ENCODE measurements at regions not wholly inside any gene's neighbourhood (a gene's known extent, or its start where the extent isn't known, plus 50 kb on each side); places are given as distances from the start of the nearest gene placed in this dataset.

DNA sequence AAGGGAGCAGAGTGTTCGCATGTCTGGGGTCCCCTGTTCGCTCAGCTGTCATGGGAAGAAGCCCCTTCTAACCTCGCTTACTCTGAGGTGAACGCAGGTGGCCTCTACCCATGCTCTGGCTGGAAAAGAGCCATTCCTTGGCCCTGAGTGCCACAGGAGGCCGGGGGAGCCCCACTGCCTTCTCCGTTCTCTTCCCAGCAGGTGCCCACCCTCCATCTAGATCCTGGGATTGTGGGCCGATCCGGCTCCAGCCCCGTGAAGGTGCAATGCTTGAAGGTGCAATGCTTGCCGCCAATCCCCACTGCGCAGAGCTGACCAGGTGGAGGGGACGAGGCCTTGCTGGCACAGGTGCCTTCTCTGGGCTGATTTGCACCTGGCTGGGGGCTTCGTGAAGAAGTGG lies 95.4 kb downstream of the MRPL36 start:
- DNase-seq, result no peak

DNA sequence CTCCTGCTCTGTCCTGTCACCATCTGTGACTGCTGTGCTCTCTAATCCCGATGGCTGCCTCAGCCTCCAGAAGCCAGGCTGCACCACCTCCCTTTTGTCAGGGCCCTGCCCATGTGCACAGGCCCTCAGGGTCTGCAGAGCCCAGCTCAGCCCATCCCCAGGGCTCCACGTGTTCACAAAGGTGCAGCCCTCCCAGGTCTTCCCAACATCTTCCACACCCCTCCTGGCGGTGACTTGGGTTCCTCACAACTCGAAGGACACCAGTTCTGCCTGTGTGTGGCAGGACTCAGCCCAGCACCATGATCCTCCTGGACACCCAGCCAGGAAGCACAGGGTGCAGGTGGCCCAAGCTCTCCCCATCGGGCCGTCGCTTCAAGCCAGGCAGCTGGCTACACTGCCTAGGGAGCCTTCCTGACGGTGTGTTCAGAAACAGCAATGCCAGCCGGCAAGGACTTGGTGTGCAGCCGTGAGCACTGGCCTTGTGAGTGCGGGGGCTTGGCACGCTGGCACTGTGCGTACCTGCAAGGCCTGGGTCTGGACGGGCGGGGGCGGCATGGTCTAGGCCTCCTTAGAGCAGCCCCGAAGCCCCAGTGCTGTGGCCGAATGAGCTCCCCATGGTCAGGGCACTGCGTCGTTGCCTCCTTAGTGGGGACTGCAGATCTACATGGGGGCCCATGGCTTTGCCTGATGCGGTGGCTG lies 96.1 kb downstream of the MRPL36 start:
- no peak for DNase-seq

- no peak for DNase-seq
Measured at GRCh38 chr5:1702318-1702717, 97.3 kb downstream of the MRPL36 start.

DNA sequence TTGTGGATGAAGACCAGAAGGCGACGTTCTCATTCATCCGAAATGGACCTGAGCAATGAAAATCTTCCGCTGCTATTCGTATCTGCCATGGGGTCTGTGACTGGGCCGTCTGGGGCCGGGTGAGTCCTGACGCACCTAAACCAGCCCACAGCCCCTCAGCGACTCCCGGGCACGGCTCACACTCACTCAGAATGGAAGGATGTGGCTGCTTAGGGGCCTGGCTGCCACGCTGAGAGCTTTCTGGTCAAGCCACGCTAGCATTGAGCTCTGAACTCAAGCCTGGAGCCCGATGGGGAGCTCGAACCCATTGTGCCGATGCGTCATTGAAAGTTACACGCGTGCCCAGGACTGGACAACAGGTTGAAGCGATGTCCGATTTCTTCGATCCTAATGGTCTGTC lies 97.8 kb downstream of the MRPL36 start:
- no peak for DNase-seq

DNA sequence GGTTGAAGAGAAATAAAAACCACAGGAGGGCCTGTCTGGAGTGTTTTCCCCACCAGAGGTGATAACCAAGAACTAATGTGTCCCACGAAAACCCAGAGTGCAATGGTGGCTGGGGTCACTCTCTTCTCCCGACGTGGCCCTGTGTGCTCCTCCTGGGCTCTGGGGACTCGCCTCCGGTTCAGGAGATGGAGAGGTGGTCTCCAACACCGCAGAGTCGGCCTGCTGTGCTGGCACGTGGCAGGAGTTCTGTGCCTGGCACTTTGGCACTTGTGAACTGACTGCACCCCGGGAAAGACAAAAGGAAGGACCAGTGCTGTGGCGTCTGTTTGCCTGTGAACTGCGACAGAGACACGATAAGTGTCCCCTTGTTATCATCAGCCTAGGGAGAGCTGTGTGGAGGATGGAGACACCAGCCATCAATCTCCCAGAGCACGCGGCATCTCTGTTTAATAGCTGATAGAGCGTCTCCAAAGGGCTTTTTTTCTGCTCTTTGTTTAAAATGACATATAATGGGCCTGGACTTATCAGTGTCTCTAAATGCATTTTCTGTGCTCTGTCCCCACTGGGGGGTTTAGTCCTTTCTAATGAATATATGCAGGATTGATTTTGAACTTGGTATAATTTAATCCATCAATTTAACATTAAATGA lies 98.3 kb downstream of the MRPL36 start:
- DNase-seq, result no peak

- no peak for DNase-seq
Measured at GRCh38 chr5:1699394-1699793, 100.2 kb downstream of the MRPL36 start.

DNA sequence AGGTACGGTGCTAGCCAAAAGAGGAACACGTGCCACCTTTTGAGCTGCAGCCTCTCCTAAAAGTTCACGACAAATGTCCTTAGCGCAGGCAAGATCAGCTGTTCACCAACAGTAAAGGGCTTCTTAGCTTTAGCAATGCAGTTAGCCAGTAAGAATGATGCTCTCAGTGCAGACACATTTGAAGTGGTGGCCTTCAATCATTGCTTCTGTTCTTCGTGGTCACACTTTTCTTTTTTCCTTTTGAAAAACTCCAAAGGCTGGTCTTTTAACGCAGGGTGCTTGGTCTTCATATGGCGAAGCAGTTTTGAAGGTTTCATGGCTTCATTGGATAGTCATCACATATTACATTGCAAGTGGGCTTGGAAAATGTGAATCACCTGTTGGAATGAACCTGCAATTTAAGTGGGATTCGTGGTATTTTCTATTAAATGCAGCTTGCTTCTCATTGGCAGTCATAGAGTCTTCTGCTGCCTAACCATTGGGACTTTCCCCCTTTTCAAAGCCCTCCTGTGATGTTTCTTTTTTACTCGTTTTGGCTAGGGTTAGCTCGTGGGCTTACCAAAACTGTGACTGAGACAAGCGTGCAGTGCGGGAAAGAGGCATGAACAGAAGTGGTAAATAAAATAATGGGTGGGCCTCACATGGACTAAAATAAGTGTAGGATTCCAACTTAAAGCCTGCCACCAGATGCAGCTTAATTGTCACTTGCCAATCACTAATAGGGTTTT lies 100.9 kb downstream of the MRPL36 start:
- DNase-seq, result no peak

DNA sequence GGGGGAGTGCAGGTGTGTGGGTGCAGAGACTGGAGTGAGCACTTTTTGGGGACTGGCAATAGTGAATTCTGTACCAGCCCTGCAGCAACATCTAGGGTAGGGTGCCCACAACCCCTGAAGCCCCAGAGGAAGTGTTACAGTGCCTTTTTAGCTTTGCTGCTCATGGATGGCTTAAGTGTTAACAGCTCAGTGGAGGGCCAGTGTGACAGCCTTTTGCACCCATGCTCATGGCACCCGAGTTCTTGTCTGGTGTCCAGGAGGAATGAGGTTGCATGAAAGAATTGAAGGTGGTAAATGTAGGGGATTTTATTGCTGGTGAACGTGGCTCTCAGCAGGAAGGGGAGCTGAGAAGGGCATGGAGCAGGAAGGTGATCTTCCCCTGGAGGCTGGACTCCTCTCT lies 107.3 kb downstream of the MRPL36 start:
- no peak for DNase-seq

GRCh38 chr5:1687301-1687970 lies 112.2 kb downstream of the MRPL36 start:
- no peak for DNase-seq

DNA sequence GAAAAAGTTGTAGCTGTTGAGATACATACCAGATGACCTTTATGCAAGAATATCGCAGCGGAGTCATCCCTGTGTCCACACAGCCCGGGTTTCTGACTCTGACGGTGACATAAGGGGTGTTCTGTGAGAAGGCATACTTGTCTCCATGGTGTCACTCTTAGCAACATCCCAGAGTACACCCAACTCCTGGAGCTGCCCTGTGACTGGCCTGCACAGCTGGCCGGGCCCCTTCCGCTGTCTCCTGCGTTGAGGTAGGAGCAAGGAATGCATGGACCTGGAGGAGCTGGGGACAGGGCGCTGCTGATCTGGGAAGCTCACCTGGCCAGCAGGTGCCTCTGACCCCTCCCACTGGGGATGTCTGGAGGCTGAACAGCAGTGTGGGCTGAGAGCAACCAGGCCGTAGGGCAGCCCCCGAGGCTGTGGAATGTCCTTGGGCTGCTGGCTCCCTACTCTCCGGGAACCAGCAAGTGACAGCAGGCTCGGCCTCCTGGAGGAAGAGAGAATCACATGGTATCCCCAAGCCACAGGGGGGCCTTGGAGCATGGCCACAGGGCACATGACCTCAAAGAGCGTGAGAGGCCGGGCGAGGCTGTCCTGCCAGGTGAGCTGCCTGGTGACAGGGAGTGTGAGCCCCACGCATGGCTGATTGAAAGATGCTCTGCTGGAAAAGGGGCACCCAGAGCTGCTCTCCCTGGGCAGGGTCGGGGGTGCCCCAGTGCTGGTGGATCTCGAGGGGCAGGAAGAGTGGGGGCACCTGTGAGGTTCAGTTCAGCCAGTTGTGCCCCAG lies 113.4 kb downstream of the MRPL36 start:
- DNase-seq, result no peak

DNA sequence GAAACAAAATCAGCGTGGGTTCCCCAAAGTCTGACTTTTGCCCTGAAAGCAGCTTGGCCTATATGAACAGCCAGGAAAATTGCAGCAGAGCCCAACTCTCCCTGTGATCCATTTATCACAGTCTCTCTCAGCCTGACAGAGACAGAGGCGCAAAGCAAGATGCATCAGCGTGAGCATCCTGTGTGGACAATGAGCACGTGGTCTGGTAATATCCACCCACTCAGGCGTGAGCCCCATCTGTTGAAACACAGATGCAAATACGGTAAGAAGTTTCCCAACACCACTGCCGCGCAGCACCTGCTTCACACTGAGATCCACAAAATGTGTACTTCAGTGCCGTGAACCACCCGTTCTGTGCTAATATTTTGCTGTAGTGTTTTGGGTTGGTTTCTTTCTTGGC lies 114.6 kb downstream of the MRPL36 start:
- DNase-seq, result no peak

DNA sequence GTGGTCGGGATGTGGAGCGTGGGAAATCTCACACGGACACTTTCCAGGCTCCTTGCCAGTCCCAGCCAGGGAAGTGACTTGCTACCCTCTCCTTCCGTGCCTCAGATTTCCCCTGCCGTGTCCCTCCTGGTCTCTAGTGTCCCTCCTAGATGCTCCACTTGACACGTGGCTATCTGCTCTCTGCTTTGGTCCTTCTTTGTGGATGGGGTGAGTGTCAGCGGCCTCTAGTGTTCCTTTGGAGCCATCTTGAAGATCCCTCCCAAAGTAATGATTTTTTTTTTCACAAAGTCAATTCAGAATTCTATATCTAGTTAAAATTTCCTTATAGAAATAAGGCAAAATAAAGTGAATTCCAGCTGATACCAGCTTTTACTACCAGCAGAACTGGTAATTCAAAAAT lies 117.7 kb downstream of the MRPL36 start:
- DNase-seq, result no peak

- no peak for DNase-seq
Measured at GRCh38 chr5:1673042-1673677, 126.5 kb downstream of the MRPL36 start.

DNA sequence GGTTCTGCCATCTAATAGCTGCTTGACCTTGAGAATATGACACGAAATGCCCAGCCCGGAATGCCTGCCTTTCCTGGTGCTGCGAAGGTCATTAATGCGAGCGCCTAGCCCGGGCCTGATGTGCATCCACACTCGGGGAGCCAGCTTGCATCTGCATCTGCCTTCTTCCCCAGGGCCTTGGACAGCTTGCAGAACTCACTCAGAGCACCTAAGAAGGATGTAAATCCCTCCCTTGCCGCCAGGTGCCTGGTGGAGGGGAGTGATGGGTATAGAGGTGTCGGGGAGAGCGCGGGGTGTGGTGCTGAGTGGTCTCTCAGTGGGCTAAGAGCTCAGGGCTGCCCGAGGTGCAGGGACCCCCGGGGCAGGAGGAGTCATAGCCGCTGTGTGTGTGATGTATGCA lies 127.2 kb downstream of the MRPL36 start:
- no peak for DNase-seq

DNA sequence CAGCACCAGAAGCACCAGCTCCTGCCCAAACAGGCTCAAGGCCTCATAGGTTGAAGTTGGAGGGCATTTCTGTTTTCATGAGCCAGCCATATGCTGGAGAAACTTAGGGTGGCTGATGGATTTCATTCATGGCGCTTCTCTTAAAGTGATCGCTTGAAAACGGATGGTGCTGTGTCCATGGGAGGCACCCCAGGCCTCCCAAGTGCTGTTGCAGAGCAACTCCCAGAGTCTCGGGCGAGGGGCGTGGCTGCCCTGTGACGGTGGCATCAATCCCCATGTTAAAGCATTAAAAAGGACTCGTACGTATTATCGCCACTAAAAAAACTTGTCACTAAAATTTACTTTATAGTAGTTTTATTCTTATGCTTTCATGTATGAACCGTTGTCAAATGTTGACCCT lies 128.3 kb downstream of the MRPL36 start:
- DNase-seq, result no peak

DNA sequence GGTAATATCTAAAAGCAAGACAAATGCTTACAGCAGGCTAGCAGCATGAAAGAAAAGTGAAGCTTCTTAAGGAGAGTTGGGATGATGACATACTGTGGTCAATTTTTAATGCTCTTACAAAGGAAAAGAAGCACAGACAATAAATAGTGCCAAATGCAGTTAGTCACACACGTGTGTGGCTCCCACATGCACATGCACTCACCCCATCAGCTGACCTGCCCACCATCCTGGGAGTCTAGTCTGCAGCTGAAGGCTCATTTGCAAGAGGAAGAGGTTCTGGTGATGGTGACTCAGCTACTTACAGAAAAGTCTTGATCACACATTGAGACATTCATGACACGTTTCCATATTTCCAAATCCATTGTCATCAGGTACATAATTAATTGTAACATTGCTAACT lies 129.3 kb downstream of the MRPL36 start:
- DNase-seq, result no peak

- no peak for DNase-seq
Measured at GRCh38 chr5:1669276-1670155, 130.1 kb downstream of the MRPL36 start.

DNA sequence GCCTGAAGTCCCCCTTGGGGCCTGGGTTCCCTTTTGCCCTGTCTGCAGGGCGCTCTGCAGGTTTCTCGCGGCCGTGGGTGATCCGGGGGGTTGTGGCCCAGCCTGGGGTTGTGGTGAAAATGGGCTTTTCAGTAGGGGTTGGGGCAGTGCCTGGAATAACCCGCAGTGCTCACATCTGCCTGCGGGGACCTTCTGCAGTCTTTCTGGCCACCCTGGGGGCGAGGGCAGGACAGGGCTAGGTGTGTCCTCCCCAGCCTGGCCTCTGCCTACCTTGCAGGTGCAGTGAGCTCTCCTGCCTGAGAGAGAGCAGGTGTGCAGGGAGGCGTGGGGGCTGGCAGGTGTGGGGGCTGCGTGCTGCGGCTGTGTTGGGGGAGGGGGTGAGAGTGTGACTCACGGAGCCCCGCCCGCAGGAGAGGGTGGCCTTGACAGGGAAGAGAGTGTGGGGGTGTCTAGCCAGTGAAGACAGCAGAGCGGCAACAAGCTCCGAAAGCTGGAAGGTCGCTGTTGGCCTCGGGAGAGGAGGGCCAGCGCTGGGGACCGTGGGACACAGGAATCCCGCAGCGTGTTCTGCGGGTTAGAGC lies 131.4 kb downstream of the MRPL36 start:
- no peak for DNase-seq

GRCh38 chr5:1667648-1668140 lies 131.9 kb downstream of the MRPL36 start:
- DNase-seq, result no peak

DNA sequence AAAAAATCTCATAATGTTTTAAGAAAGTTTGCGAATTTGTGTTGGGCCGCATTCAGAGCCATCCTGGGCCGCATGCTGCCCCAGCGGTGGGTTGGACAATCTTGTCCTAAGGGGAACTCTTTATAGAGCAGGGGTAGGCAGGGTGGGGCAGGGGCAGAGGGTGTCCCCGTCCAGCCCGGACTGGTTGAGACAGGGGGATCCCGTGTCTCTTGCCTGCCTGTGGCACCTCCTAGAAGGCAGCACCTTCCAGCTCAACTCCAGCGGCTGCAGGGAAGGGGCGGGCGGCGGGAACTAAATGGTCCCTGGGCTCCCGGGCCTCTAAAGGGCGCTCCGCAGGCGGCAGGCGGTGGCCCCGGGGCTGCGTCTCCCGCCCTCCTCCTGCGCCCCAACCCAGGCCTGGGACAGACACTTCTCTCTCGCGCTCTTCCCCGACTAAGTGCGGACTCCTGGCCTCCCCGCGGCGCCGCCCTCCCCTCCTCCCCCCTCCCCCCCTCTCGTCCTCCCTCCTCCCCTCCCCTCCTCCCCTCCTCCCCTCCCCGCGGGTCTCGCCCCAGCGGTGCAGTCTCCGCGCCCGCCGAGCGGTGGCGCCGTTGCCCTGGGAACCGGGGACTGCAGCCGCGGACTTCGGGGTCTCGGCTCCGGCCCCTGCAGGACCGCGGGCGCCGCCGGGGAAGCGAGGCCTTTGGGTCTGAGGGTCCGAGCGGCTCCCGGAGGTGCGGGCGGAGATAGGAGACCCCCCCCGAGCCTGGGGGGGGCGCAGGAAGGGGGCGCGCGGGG lies 132.6 kb downstream of the MRPL36 start:
- DNase-seq, result peak; percentile 38
